ENCODE measurements at regions not wholly inside any gene's neighbourhood (a gene's known extent, or its start where the extent isn't known, plus 50 kb on each side); places are given as distances from the start of the nearest gene placed in this dataset.
"Not testable (repeated sequence)": the region's sequence is repeated elsewhere in the genome, so short reads cannot be mapped to it uniquely, and the experiment has no call there.

DNA sequence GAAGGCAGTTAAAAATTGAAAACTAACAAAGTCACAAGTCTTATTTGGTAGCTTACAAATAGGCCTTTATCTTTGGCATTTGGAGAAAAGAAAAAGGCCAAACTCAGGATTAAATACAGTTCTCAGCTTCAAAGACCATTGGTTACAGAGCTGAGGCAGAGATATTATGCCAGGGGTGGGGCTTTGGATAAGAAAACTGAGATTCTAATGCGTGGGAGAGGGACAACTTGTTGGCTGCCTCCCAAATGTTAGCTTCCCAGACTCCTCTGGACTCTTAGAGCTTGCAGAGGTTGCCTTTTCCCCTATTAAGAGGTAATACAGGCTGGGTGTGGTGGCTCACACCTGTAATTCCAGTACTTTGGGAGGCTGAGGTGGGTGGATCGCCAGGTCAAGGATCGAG, 231.8 kb downstream of the SQOR start:
- DNase-seq (ENCODE audit: low read depth in 4 of 4, low spot score in 1 of 4) = no peak

DNA sequence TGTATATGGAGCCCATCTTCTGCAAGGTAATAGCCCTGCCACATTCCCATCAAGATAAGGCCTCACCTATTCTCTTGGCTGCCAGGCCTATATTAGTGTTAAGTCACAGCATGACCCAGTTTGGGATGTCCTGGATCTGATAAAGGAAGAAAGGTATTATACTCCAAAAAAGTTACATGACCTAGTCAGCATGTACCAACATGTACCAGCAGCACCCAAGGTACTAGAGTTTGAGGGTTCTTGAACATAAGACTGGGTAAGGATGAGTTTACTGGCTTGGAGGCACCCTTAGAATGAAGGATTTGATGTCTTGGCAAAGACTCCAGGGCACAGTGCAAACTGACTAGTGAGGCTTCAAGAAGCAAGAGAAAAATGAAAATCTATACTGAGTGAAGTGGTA, 232.5 kb downstream of the SQOR start:
- no peak for DNase-seq (ENCODE audit: low read depth in 4 of 4, low spot score in 1 of 4)

DNA sequence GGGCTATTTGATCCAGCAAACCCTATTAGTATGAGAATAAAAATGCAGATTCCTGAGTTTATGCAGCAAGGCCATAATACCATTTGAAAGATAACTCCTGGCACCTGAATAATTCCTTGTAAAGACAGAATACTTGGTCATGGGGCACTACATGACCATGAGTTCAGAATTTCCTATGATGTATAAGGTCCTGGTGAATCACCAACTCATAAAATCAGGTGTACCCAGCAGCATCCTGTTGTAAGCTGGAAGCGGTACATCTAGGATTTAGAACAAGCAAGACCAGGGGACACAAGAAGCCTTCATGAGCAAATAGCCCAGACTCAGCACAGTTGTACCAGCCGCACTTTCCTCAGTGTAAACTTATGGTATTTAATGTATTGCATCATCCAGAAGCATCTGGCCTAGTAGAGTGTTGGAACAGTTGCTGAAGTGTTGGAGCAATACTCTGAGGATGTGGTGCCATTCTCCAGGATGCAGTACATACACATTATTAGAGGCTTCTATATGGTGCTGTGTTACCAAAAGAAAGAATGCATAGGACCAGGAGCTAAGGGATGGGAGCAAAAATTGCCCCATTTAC, 233.4 kb downstream of the SQOR start:
- no peak for DNase-seq (ENCODE audit: low read depth in 4 of 4, low spot score in 1 of 4)

DNA sequence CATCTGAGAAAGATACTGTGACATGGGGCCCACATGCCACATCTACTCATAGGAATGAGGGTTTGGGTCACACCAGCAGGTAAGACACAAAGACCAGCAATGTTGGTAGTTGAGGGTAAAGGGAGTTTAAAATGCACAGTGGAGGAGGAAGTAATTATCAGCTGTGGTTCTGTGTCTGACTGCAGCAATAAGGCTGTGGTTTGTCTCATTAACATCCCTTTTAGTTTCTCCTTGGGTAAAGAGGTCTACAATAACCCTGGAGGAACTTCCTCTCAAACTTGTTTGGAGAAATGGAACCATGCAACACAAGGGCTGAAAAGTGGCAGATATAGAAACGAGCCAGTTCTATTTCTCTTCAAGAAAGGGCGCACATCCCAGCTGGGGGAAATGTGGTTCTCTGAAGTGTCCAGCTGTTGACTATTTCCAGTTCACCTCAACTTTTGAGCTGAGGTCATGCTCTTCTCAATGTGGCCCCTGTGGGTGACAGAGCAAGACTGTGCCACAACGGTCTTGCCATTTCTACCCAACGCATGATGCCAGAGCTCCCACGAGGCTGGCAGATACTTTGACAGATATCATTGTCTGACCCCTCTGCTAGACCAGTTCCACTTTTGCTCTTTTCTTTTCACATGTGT, 234.3 kb downstream of the SQOR start:
- no peak for DNase-seq (ENCODE audit: low read depth in 4 of 4, low spot score in 1 of 4)

DNA sequence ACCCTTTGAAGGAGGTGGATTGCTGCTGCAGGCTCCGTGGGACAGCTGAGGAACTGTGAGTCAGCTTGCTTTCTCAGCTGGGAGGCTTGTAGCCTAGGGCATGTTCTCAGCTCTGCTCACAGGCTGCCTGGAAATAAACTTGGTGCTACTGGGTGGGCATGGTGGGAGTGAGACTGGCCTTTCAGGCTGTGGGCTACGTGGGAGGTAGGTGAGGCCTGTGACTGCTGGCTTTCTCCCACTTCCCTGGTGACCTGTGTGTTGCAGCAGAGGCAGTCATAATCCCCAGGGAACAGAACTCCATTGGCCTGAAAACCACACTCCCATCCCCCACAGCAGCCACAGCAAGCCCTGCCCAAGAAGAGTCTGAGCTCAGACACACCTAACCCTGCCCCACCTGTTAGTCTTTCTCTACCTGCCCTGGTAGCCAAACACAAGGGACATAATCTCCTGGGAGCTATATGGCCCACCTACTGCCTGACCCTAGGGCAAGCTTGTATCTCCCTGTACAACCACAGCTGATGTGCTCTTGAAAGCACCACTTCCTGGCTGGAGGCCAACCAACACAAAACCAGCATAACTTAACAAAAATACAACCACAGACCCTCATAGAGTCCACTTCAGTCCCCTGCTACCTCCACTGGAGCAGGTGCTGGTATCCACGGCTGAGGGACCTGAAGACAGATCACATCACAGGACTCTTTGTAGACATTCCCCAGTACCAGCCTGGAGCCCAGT, 236.5 kb downstream of the SQOR start:
- DNase-seq (ENCODE audit: low read depth in 4 of 4, low spot score in 1 of 4) = no peak

DNA sequence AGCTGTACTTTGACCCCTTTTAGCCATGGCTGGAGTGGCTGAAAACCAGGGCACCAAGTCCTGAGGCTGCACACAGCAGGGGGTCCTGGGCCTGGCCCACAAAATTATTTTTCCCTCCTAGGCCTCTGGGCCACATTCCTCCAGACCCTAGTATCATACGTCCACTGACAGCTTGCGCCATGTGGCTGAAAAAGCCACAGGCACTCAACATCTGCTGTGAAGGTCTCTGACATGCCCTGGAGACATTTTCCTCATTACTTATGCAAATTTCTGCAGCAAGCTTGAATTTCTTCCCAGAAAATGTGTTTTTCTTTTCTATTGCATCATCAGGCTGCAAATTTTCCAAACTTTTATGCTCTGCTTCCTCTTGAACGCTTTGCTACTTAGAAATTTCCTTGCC, 239.0 kb downstream of the SQOR start:
- DNase-seq (ENCODE audit: low read depth in 4 of 4, low spot score in 1 of 4) = no peak

DNA sequence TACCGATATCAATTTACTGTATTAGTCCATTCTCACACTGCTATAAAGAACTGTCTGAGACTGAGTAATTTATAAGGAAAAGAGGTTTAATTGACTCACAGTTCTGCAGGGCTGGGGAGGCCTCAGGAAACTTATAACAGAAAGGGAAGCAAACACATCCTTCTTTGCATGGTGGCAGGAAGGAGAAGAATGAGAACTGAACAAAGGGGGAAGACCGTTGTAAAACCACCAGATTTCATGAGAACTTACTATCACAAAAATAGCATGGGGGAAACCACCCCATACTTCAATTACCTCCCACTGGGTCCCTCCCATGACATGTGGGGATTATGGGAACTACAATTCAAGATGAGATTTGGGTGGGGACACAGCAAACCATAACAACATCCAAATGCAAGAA, 239.7 kb downstream of the SQOR start:
- DNase-seq (ENCODE audit: low read depth in 4 of 4, low spot score in 1 of 4) = not testable (repeated sequence)

DNA sequence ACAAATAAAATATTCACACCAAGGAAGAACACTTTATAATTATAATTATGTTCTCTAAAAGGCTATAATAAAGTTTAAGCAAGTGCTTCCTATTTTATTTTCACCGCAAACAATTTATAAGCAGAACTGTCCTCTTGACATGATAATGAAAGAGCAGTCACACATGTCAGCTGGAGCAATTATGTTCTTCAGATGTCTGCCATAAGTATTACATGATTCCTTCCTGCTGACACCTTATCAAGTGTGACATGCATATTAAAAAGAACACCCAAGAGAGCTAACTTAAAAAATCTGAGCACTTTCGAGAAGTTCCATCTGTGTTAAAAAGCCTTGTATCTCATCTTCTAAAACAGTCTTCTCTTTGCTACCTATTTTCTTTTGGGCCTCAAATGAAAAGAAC, 249.5 kb downstream of the SQOR start:
- DNase-seq (ENCODE audit: low read depth in 4 of 4, low spot score in 1 of 4) = no peak

DNA sequence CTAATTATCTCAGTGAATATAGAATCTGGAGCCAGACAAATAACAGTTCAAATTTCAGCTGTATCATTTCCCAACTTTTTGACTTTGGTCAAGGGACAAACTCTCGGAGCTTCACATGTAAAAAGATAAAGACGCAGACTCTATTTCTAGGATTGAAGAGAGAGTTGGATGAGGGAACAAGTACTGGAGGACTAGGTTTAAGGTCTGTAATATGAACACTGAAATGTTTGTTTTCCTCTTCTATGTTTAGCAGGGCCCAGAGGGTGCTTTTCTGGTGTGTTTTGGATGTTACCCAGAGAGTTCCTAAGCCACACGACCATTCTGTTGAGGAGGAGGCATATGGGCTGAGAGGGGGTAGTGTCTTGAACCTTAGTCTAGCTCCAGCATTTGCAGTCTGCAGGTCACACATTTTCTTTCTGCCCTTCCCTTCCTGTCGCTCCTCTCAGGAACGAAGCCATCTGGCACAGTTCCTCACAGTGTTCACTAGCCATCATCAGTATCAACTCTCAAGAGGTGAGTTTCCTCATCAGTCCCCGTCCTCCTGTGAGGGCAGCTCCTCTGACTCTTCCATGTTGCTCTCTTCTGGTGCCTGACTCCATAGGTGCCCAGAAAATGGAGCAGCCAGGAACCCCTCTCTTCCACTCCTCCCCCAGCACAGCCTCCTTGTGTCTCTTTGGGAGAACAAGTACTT, 250.1 kb downstream of the SQOR start:
- DNase-seq (ENCODE audit: low read depth in 4 of 4, low spot score in 1 of 4) = no peak

DNA sequence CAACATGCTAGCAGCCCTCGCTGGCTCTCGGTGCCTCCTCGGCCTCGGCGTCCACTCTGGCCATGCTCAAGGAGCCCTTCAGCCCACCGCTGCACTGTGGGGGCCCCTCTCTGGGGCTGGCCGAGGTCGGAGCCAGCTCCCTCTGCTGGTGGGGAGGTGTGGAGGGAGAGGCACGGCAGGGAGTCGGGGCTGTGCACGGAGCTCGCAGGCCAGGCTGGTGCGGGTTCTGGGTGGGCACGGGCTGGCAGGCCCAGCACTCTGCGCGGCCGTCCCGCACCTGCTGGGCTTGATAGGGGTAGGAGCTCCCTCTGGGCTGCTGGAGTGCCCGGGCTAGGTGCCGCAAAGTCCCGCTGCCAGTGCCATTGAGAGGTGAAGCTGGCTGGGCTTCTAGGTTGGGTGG, 251.0 kb downstream of the SQOR start:
- DNase-seq (ENCODE audit: low read depth in 4 of 4, low spot score in 1 of 4) = no peak

DNA sequence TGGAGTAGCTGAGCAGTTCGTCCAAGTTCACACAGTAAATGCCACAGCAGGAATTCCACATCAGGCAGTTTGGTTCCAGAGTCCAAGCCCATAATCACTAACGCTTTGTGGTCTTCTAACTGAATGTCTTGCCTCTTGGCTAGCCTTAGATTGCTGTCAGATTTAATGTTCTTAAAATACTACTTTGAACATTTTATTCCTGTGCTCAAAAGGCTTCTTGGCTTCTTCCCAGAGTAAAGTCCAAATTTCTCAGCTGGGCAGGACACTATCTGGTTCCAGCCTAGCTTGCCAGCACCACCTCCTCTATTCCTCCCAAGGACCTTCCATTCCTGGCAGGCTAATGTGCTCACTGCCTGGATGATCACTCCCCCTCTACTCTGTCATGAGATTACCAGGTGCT, 256.9 kb downstream of the SQOR start:
- no peak for DNase-seq (ENCODE audit: low read depth in 4 of 4, low spot score in 1 of 4)

DNA sequence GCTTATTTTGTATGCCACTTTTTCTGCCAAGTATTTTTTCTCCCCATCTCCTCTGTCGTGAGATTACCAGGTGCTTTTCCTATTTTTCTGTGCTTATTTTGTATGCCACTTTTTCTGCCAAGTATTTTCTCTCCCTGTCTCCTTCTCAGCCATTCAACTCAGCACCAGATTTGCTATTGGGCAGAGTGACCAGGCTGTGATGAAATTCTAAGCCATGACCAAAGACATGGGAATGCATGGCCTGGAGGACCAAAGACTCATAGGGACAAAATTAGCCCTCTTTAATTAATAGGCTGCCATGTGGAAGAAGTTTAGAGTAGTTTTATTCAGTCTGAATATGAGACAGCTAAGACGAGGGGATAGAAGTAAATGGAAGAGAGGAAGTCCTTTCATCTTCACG, 257.4 kb downstream of the SQOR start:
- no peak for DNase-seq (ENCODE audit: low read depth in 4 of 4, low spot score in 1 of 4)

DNA sequence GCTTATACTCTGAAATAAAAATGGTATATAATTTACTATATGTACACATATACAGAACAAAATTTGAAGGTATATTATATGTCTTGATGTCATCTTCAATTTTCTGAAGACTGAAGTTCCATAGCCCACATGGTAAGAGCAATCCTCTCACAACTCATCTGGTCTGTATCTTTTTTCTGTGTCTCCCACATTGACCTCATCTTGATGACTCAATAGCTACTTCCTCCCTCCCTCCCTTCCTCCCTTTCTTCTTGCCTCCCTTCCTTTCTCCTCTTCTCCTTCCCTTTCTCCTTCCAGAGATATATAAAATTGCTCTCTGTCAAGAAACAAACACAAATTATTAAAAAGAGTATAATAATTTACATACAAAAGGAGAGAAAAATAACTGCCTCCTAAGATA, 268.5 kb downstream of the SQOR start:
- DNase-seq (ENCODE audit: low read depth in 4 of 4, low spot score in 1 of 4) = no peak

DNA sequence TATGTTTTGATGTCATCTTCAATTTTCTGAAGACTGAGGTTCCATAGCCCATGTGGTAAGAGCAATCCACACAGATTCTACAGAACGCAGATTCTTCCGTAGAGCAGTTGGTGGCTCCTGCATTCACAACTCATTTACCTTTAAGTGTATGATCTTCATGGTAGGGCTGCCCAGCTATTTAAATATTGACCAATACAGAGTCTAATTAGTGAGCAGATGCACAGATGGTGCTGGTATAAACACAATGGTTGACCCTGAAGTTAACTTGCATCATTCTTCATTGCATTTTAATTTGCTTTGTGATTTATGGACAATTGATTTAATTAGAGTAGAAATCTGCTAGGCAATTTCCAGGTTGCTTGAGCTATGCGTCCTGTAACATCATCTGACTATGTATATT, 269.2 kb downstream of the SQOR start:
- no peak for DNase-seq (ENCODE audit: low read depth in 4 of 4, low spot score in 1 of 4)

DNA sequence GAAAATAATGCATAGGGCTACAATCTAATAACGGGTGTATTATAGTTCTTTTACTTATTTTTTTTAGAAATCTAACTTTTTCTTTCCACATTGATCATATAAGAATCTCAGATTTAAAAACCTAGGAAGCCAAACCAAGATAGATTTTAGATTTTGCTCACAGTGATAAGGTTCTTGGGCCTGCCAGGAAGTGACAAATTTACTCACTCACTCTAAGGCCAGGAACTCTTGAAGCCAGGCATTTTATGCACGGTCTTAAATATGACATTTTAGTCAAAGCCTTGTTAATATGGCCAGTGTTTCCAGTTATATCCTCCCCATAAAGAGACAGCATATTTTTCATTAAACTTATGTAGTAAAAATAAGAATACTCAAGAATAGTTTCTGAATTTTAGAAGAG, 271.4 kb downstream of the SQOR start:
- DNase-seq (ENCODE audit: low read depth in 4 of 4, low spot score in 1 of 4) = no peak

DNA sequence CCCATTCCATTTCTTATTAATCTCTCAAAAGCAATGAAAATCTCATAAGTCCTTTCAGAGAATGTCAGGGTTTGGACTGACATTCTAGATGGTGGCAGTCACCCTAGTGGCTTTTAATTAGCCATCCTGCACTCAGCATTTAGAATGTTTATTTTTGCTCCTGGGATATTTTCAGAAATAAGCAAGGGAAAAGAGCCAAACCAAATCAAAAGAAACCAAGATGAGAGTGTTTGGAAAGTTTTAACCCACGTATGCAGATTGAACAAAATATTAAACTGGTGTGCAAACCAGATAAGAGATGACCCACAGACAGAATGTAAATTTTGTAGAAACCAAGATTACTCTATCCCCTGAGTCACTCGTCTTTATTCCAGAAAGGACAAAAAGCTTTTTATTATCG, 275.8 kb downstream of the SQOR start:
- no peak for DNase-seq (ENCODE audit: low read depth in 4 of 4, low spot score in 1 of 4)

DNA sequence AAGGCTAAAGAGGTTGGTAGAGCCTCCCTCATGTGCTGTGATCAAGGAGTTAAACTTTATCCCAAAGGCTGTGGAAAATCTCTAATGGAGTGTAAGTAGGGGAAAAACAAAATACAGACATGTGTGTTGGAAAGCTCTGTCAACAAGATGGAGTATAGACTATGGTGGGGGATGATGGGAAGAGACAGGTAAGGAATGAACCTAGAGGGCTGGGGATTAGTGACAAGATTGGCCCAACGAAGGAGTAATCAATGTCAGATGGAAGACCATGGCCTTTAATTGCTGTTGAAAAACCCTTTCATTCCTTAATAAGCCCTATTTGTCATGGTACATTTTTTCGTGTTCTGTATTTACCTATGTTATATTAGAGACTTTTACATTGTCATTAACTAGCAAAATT, 278.6 kb downstream of the SQOR start:
- DNase-seq (ENCODE audit: low read depth in 4 of 4, low spot score in 1 of 4) = no peak

DNA sequence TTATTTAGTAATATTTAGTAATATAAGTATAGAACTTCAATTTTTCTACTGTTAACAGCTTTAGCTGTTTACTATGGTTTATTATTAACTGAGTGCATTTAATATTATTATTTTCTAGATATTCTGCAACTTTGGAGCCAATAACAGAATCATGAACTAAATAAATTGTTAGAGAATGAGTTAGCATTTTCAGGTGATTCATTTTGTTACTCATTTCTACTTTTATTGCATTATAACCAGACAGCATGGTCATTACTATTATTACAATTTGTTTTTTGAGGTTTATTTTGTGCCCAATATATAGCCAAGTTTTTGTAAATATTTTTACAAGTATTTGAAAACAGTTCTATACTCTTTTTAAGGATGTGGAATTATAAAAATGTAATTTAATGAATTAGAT, 279.6 kb downstream of the SQOR start:
- no peak for DNase-seq (ENCODE audit: low read depth in 4 of 4, low spot score in 1 of 4)

DNA sequence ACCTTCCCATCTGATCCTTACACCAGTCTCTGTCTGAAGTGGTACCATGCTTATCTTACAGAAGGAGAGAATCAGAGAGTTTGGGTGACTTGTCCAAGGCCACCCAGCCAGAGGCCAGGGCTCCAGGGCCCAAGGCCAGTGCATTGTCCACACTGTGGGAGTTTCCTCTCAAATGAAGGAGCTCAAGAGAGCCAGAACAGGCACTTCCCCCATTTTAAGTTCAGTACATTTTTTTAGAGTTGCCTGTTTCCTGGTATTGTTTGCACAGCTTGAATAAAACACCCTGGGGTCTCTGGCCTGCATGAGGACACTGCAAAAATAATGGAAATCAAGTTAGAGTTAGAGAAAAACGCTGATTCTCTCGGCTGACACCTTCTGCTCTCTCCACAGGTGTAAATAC, 284.0 kb downstream of the SQOR start:
- no peak for DNase-seq (ENCODE audit: low read depth in 4 of 4, low spot score in 1 of 4)

DNA sequence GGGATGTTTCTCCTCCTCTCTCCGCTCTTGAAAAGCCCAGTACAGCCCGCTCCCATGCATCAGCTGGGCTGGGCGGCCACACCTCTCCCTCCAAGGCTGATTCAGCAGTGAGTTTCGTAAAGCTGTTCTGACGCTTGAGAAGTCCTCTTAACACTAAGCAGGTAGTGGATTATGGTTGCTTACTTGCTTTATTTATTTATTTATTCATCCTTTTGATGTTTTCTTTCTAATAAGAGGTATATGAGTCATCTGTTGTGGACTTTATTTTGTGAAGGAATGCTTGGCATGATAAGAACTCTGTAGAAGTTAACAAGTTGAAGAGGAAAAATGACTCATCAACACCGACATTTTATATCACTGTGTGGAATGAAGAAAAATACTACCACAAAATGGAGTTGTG, 285.0 kb downstream of the SQOR start:
- DNase-seq (ENCODE audit: low read depth in 4 of 4, low spot score in 1 of 4) = no peak

DNA sequence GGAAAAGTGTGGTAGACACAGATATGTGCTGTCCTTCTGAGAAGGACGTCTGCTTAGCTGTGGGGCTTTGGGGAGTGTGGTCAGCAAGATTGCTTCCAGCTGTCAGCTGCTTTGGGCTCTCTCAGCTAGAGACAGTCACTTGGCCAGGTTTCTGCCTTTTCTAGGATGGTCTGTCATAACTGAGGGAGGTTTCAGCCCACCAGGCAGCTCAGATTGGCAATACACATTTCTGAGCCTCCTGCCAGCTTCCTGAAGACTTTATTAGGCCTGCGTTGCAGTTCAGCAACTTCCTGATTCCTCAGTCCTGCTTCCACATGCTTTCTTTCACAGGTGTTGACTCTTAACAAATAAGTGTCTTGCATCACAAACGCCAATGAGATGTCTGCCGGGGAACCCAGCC, 286.5 kb downstream of the SQOR start:
- no peak for DNase-seq (ENCODE audit: low read depth in 4 of 4, low spot score in 1 of 4)

DNA sequence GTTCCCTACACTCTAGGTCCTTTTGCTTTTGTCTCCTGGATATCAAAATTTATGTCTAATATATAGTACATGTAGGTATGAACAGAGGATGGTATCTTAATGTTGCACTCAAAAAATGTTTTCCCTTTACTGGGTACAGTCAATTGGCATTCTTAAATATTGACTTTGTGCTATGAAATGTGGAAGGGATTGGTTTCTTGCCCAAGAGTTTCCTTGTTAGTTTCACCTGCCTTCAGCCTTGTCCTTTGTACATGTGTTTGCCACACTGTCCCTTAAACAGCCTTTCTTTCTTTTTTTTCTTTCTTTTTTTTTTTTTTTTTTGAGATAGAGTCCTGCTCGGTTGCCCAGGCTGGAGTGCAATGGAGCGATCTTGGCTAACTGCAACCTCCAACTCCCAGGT, 287.1 kb downstream of the SQOR start:
- DNase-seq (ENCODE audit: low read depth in 4 of 4, low spot score in 1 of 4) = no peak
